GM21717 (cell line): ENCODE measurements at regions not wholly inside any gene's neighbourhood (a gene's known extent, or its start where the extent isn't known, plus 50 kb on each side); places are given as distances from the start of the nearest gene placed in this dataset.

ENCODE experiments used
- ATAC-seq: cut with Tn5 transposase; IDR thresholded peaks from one replicate; pipeline ENCODE4 v1.9.1; 2021; ENCODE audit warnings: mild to moderate bottlenecking, moderate library complexity; ENCODE audit not compliant: unreplicated experiment

- ATAC-seq, result no peak
Observed at GRCh38 chr17:52297230-52298010, 138.9 kb upstream of the CA10 start.

GRCh38 chr17:52294301-52294700 is 135.8 kb upstream of the CA10 start:
- ATAC-seq, result no peak

- ATAC-seq, result no peak
Observed at GRCh38 chr17:52287611-52288010, 129.1 kb upstream of the CA10 start.

GRCh38 chr17:52283872-52284271 is 125.4 kb upstream of the CA10 start:
- ATAC-seq, result no peak

- no peak for ATAC-seq
Observed at GRCh38 chr17:52276381-52277008, 118.0 kb upstream of the CA10 start.

- no peak for ATAC-seq
Observed at GRCh38 chr17:52271781-52272180, 113.3 kb upstream of the CA10 start.

- ATAC-seq, result no peak
Observed at GRCh38 chr17:52255347-52255746, 96.8 kb upstream of the CA10 start.

GRCh38 chr17:52244689-52245088 is 86.2 kb upstream of the CA10 start:
- ATAC-seq, result no peak

- no peak for ATAC-seq
Observed at GRCh38 chr17:52242268-52242667, 83.8 kb upstream of the CA10 start.

GRCh38 chr17:52237151-52237550 is 78.6 kb upstream of the CA10 start:
- no peak for ATAC-seq

- no peak for ATAC-seq
Observed at GRCh38 chr17:52235516-52235915, 77.0 kb upstream of the CA10 start.

GRCh38 chr17:52233632-52234031 is 75.1 kb upstream of the CA10 start:
- no peak for ATAC-seq

- ATAC-seq, result no peak
Observed at GRCh38 chr17:52233176-52233575, 74.7 kb upstream of the CA10 start.

GRCh38 chr17:52228823-52229222 is 70.3 kb upstream of the CA10 start:
- no peak for ATAC-seq

GRCh38 chr17:52227926-52228325 is 69.4 kb upstream of the CA10 start:
- ATAC-seq, result no peak

GRCh38 chr17:52213451-52213850 is 54.9 kb upstream of the CA10 start:
- ATAC-seq, result no peak

- no peak for ATAC-seq
Observed at GRCh38 chr17:52212851-52213250, 54.3 kb upstream of the CA10 start.

GRCh38 chr17:52209507-52209906 is 51.0 kb upstream of the CA10 start:
- no peak for ATAC-seq
